Neutrophil (primary cell): ENCODE measurements at regions not wholly inside any gene's neighbourhood (a gene's known extent, or its start where the extent isn't known, plus 50 kb on each side); places are given as distances from the start of the nearest gene placed in this dataset.

Experiments used
- H3K27ac ChIP-seq: fragments of 200-600 bp; sonication (generic); 2 replicates; pipeline ENCODE4 v1.5.1; 2016; ENCODE audit warnings: mild to moderate bottlenecking, moderate library complexity
- H3K27me3 ChIP-seq: fragments of 200-600 bp; sonication (generic); 2 replicates; pipeline ENCODE4 v1.6.0; 2016; ENCODE audit warnings: mild to moderate bottlenecking
- H3K36me3 ChIP-seq: fragments of 200-600 bp; sonication (generic); 2 replicates; pipeline ENCODE4 v1.5.1; 2017
- H3K4me1 ChIP-seq, 2 experiments: fragments of 200-600 bp in 1 of 2; sonication (generic) in 1 of 2; 1 replicate in 1 of 2; 2 replicates in 1 of 2; pipeline versions ENCODE4 v1.5.1 to v1.6.1; 2013 to 2016; ENCODE audit warnings: low read depth in 1 of 2, low read length in 1 of 2, mild to moderate bottlenecking in 1 of 2, moderate library complexity in 1 of 2; ENCODE audit not compliant: control insufficient read depth in 1 of 2, insufficient read depth in 1 of 2
- H3K4me3 ChIP-seq, 2 experiments: fragments of 200-600 bp in 1 of 2; sonication (generic) in 1 of 2; 1 replicate in 1 of 2; 2 replicates in 1 of 2; pipeline ENCODE4 v1.5.1; 2013 to 2016; ENCODE audit warnings: low read depth in 1 of 2, low read length in 1 of 2, mild to moderate bottlenecking in 1 of 2, moderate library complexity in 1 of 2
- H3K9me3 ChIP-seq: fragments of 200-600 bp; sonication (generic); 2 replicates; pipeline ENCODE4 v1.5.1; 2016
- CTCF ChIP-seq: fragments of 200-600 bp; sonication (generic); IDR thresholded peaks from 2 replicates; pipeline ENCODE4 v1.5.1; 2016; ENCODE audit warnings: antibody characterized with exemption

GRCh38 chr17:69814031-69814430, 261.0 kb upstream of the KCNJ16 start:
- Histone ChIP-seq H3K9me3 (no peaks in the 10 kb centered on the region), H3K4me3 (no peak overlapping the region), H3K27ac (no peak overlapping the region), H3K27me3 (no peaks in the 10 kb centered on the region), H3K36me3 (no peaks in the 10 kb centered on the region), H3K4me1 (no peaks in the 10 kb centered on the region)
- TF ChIP-seq CTCF = no peak

GRCh38 chr17:69815406-69815805, 259.6 kb upstream of the KCNJ16 start:
- H3K36me3 ChIP-seq = no peaks in the 10 kb centered on the region
- no peaks in the 10 kb centered on the region for H3K9me3 ChIP-seq
- no peak overlapping the region for H3K27ac ChIP-seq
- TF ChIP-seq CTCF = no peak
- H3K4me3 ChIP-seq = no peak overlapping the region
- H3K4me1 ChIP-seq = no peaks in the 10 kb centered on the region
- H3K27me3 ChIP-seq = no peaks in the 10 kb centered on the region

GRCh38 chr17:69818467-69818866, 256.6 kb upstream of the KCNJ16 start:
- Histone ChIP-seq H3K36me3 (no peaks in the 10 kb centered on the region), H3K4me3 (no peak overlapping the region), H3K27me3 (no peaks in the 10 kb centered on the region), H3K27ac (no peak overlapping the region), H3K9me3 (no peaks in the 10 kb centered on the region), H3K4me1 (no peaks in the 10 kb centered on the region)
- TF ChIP-seq CTCF = no peak

- Histone ChIP-seq H3K27me3 (no peaks in the 10 kb centered on the region), H3K4me1 (no peaks in the 10 kb centered on the region), H3K9me3 (no peaks in the 10 kb centered on the region), H3K4me3 (no peak overlapping the region), H3K27ac (no peak overlapping the region), H3K36me3 (no peaks in the 10 kb centered on the region)
- no peak for TF ChIP-seq CTCF
Observed at GRCh38 chr17:69819316-69820087, 255.5 kb upstream of the KCNJ16 start.

- Histone ChIP-seq H3K4me1 (no peaks in the 10 kb centered on the region), H3K27ac (no peak overlapping the region), H3K4me3 (no peak overlapping the region), H3K9me3 (no peaks in the 10 kb centered on the region), H3K36me3 (no peaks in the 10 kb centered on the region), H3K27me3 (no peaks in the 10 kb centered on the region)
- TF ChIP-seq CTCF = no peak
Observed at GRCh38 chr17:69820876-69821473, 254.1 kb upstream of the KCNJ16 start.
